GM19467 (cell line): ENCODE measurements at regions not wholly inside any gene's neighbourhood (a gene's known extent, or its start where the extent isn't known, plus 50 kb on each side); places are given as distances from the start of the nearest gene placed in this dataset.

Experiments used
- ATAC-seq: cut with Tn5 transposase; IDR thresholded peaks from one replicate; pipeline ENCODE4 v1.9.1; 2021; ENCODE audit warnings: mild to moderate bottlenecking, moderate library complexity; ENCODE audit not compliant: unreplicated experiment

- no peak for ATAC-seq
Measured at GRCh38 chr4:187940299-187940698, 55.3 kb upstream of the ZFP42 start.

GRCh38 chr4:187942968-187943367 is 52.6 kb upstream of the ZFP42 start:
- ATAC-seq, result no peak

- no peak for ATAC-seq
Measured at GRCh38 chr4:187944179-187944578, 51.4 kb upstream of the ZFP42 start.
